Upper lobe of right lung (tissue), 1 donor: ENCODE measurements at regions not wholly inside any gene's neighbourhood (a gene's known extent, or its start where the extent isn't known, plus 50 kb on each side); places are given as distances from the start of the nearest gene placed in this dataset.
"Not testable (repeated sequence)": the region's sequence is repeated elsewhere in the genome, so short reads cannot be mapped to it uniquely, and the experiment has no call there.

ENCODE experiments used
- ATAC-seq: fragments of 200-7000 bp; cut with Tn5 transposase; one replicate; pipeline ENCODE4 v1.9.1; 2020; ENCODE audit warnings: mild to moderate bottlenecking, moderate library complexity
- DNase-seq: peaks from one replicate; pipeline ENCODE4 v3.0.0-alpha.2; 2020
- H3K27ac ChIP-seq: fragments of 200-600 bp; one replicate; pipeline ENCODE4 v1.8.0; 2022
- H3K27me3 ChIP-seq: fragments of 200-600 bp; one replicate; pipeline ENCODE4 v1.8.0; 2022; ENCODE audit warnings: mild to moderate bottlenecking
- H3K36me3 ChIP-seq: fragments of 200-600 bp; one replicate; pipeline ENCODE4 v1.8.0; 2022
- H3K4me1 ChIP-seq: fragments of 200-600 bp; one replicate; pipeline ENCODE4 v1.8.0; 2022
- H3K4me3 ChIP-seq: fragments of 200-600 bp; one replicate; pipeline ENCODE4 v1.8.0; 2022; ENCODE audit warnings: mild to moderate bottlenecking
- H3K9me3 ChIP-seq: fragments of 200-600 bp; one replicate; pipeline ENCODE4 v1.8.0; 2022
- intact Hi-C: fragments of 100-400 bp; cut with DNase I; formaldehyde crosslinking; loops from one replicate; pipeline ENCODE4 v1.11.0; 2022
- donor health status: DM: no; HTN: yes; CAD: no; lungs with severe emphysema.

GRCh38 chr1:149635290-149635899 is 51.7 kb downstream of the PPIAL4C start:
- H3K27me3 ChIP-seq, H3K36me3 ChIP-seq, H3K9me3 ChIP-seq, DNase-seq, ATAC-seq, H3K4me1 ChIP-seq, intact Hi-C loops, H3K4me3 ChIP-seq: not testable (repeated sequence)
- peak overlapping the region; percentile 90 for H3K27ac ChIP-seq

DNA sequence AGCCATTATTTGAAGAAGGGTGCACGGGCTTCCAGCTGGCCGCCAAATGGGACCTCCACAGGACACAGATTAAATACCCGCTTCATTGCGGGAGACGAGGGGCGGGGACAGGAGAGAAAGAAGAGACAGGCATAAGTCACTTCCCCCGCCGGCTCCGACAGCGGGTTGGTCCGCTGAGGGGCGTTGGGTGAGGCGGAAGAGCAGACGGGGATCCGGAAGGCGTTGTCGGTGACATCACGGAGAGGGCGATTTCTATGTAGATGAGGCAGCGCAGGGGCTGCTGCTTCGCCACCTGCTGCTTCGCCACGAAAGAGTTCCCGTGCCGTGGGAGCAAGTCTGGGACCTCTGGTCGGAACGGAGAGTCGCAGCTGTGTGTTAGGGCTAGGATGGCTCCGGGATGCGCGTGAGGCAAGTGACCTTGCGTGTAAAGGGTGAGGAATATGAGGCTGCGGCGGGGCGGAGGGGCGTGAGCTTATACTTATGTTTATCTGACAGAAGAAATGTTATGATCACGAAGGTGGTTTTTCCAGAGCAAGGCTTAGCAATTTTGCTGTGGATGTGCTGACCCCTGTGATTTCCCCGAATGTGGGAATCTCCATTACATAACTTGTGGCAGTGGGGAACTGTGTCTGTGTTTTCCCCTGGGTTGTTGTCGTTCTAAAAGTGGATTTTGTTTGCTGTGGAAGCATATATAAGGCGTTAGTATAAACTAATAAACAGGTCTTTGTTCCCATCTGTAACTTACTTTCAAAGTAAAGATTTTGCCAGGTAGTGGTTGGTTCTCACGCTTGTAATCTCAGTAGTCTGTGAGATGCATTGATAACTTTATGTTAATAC is 52.9 kb downstream of the PPIAL4C start:
- H3K36me3 ChIP-seq, H3K4me1 ChIP-seq, H3K27me3 ChIP-seq, H3K9me3 ChIP-seq, intact Hi-C loops: not testable (repeated sequence)
- Histone ChIP-seq H3K27ac (peak overlapping the region; percentile 90), H3K4me3 (peak overlapping the region; percentile 51)
- DNase-seq: peak; percentile 96
- ATAC-seq: peak; percentile 98

GRCh38 chr1:149638481-149638880 is 54.8 kb downstream of the PPIAL4C start:
- DNase-seq, H3K27ac ChIP-seq, H3K9me3 ChIP-seq, H3K4me3 ChIP-seq, ATAC-seq, H3K27me3 ChIP-seq, H3K4me1 ChIP-seq, H3K36me3 ChIP-seq, intact Hi-C loops: not testable (repeated sequence)

DNA sequence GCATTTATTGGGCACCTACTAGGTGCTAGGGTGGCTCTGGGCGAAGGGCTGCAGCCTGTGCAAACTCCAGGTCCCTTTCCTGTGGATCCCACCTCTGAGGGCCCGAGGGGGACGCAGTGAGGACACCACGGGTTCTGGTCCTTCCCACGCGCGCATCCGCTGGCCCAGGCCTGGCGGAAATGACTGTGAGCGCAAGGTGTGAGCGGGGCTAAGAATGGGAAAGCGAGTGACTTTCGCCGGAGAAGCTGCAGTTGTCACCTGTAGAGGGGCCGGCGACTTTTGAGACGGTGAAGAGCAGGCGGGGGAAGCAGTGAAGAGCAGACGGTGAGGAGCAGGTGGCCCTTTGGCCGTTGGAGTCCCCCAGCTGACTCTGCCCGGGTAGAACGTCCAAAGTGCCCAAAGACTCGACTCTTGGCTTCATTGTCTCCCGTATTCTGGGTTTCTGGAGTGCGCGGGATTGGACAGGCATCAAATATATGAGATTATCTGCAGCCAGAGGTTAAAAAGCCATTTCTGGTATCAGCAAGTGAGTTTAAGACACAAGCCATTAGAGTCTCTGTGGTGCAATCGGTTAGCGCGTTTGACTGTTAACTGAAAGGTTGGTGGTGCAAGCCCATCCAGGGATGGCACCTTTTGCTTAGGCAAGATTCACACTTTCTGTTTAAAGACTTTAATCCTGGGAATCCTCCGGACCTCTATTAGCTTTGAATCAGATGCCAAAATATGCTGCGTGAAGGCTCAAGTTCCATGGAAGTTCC is 55.4 kb downstream of the PPIAL4C start:
- H3K27ac ChIP-seq, H3K36me3 ChIP-seq, intact Hi-C loops, H3K9me3 ChIP-seq, ATAC-seq, H3K4me1 ChIP-seq, H3K27me3 ChIP-seq, H3K4me3 ChIP-seq: not testable (repeated sequence)
- peak; percentile 61 for DNase-seq

GRCh38 chr1:149641179-149641578 is 57.5 kb downstream of the PPIAL4C start:
- H3K4me1 ChIP-seq, H3K27ac ChIP-seq, H3K36me3 ChIP-seq, DNase-seq, ATAC-seq, H3K27me3 ChIP-seq, intact Hi-C loops, H3K4me3 ChIP-seq, H3K9me3 ChIP-seq: not testable (repeated sequence)

- H3K4me1 ChIP-seq, H3K27me3 ChIP-seq, H3K27ac ChIP-seq, intact Hi-C loops, DNase-seq, H3K36me3 ChIP-seq, H3K4me3 ChIP-seq, ATAC-seq, H3K9me3 ChIP-seq: not testable (repeated sequence)
Observed at GRCh38 chr1:149644818-149645217, 61.2 kb downstream of the PPIAL4C start.

- intact Hi-C loops: not testable (repeated sequence)
Observed at GRCh38 chr1:149646360-149647017, 62.8 kb downstream of the PPIAL4C start.

DNA sequence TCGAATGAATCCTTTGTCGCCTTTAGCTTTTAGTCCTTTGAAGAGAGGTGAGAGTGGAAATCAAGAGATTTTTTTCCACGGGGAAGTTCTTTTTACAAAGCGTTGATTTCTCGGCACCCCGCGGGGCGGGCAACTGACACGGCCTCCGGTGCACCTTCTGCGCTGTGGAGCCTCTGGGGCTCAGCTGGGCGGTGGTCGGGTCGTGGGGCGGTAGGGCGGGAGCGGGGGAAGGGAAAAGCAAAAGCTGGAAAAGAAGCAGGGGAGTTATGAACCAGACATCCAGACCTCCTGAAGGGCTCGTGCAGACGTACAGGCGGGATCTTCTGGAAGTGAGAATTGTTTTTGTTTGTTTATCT is 63.3 kb downstream of the PPIAL4C start:
- H3K4me1 ChIP-seq, H3K9me3 ChIP-seq, H3K36me3 ChIP-seq, intact Hi-C loops, H3K27me3 ChIP-seq, H3K27ac ChIP-seq: not testable (repeated sequence)
- H3K4me3 ChIP-seq: peak overlapping the region; percentile 51
- ATAC-seq (peak; percentile 53), DNase-seq (peak; percentile 69)

More at GRCh38 chr1:149646360-149647017, 62.8 kb downstream of the PPIAL4C start:
- H3K36me3 ChIP-seq, H3K27me3 ChIP-seq, H3K9me3 ChIP-seq, H3K27ac ChIP-seq, H3K4me1 ChIP-seq: not testable (repeated sequence)
- DNase-seq: peak; percentile 69
- peak; percentile 84 for ATAC-seq
- H3K4me3 ChIP-seq: peak overlapping the region; percentile 51

GRCh38 chr1:149657750-149658149 is 74.1 kb downstream of the PPIAL4C start:
- intact Hi-C loops, H3K36me3 ChIP-seq, H3K27me3 ChIP-seq, H3K4me1 ChIP-seq, H3K9me3 ChIP-seq, H3K4me3 ChIP-seq, DNase-seq, ATAC-seq, H3K27ac ChIP-seq: not testable (repeated sequence)

- H3K27ac ChIP-seq, H3K9me3 ChIP-seq, ATAC-seq, DNase-seq, H3K36me3 ChIP-seq, H3K27me3 ChIP-seq, H3K4me3 ChIP-seq, intact Hi-C loops, H3K4me1 ChIP-seq: not testable (repeated sequence)
Observed at GRCh38 chr1:149658175-149658574, 74.5 kb downstream of the PPIAL4C start.

DNA sequence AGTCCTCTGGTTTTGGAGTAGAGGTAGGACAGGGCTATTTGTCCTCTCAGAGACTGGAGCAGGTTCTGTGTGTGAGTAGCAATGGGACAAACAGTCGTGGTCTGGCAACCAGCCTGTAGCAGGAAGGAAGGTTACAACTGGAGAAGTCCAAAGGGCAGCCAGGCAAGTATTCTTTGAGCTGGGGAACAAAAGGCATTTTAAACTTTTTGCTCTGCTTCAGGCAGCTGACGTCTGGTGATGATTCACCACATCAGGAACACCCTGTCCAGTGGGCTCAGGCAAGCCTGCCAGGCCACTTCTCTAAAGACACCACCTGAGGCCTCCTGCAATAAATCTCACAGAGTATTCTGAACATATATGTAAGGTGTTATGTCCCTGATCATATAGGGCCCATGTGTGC is 81.0 kb downstream of the PPIAL4C start:
- H3K4me1 ChIP-seq, H3K27ac ChIP-seq, DNase-seq, H3K4me3 ChIP-seq, intact Hi-C loops, H3K27me3 ChIP-seq, H3K9me3 ChIP-seq, H3K36me3 ChIP-seq: not testable (repeated sequence)
- ATAC-seq: peak; percentile 65

DNA sequence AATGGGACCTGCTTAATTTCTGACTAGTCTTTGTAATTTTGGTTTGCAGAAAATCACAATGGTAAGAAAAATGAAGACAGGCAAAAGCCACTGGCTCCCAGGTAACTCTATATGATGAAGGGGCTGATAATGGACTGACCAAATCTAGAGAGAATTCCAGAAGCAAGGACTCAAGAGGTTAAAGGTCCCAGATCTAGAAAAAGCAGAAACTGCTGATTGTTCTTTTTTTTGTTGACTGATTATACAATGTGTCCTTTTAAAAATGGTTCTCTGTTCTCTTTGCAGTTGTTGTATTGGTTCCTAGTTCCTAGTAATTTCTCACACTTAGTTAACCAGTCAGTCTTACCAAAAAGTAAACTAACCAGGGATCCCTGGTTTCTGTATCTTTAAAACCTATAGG is 81.4 kb downstream of the PPIAL4C start:
- DNase-seq, H3K4me3 ChIP-seq: not testable (repeated sequence)

DNA sequence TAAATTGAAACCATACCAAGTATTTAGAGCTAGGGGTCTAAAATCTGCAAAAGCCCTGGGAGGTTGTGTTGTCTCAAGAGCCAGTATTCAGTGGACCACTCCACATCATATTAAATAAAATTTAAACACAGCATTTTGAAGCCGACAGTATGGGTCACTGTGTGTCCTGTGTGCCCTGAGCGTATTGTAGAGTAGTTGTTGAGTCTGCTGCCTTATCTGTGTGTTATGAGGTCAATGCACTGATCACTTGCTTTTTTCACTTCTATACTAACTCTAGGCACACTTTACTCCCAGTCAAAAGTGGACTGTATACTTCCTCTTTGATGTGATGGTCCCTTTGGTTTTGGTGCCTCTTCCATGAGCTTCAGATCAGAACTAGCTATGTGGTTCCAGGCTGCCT is 81.9 kb downstream of the PPIAL4C start:
- DNase-seq, ATAC-seq, intact Hi-C loops, H3K9me3 ChIP-seq, H3K4me1 ChIP-seq, H3K27me3 ChIP-seq, H3K36me3 ChIP-seq, H3K27ac ChIP-seq, H3K4me3 ChIP-seq: not testable (repeated sequence)

More for the DNA sequence above, 81.4 kb downstream of the PPIAL4C start:
- H3K27me3 ChIP-seq, H3K4me1 ChIP-seq, H3K36me3 ChIP-seq, H3K27ac ChIP-seq, ATAC-seq, H3K9me3 ChIP-seq, intact Hi-C loops: not testable (repeated sequence)
